NCI-H82 treated with DMSO at 0.1 percent for 48 hours (cell line): ENCODE measurements at regions not wholly inside any gene's neighbourhood (a gene's known extent, or its start where the extent isn't known, plus 50 kb on each side); places are given as distances from the start of the nearest gene placed in this dataset.

Experiments
- DNase-seq: peaks from one replicate; lab custom pipeline; 2025; ENCODE audit not compliant: unreplicated experiment; lab: John Stamatoyannopoulos, UW

- DNase-seq = no peak
Measured at GRCh38 chr1:29749024-29749945, 513.0 kb downstream of the PTPRU start.

GRCh38 chr1:29747196-29747595 lies 510.9 kb downstream of the PTPRU start:
- DNase-seq = no peak

DNA sequence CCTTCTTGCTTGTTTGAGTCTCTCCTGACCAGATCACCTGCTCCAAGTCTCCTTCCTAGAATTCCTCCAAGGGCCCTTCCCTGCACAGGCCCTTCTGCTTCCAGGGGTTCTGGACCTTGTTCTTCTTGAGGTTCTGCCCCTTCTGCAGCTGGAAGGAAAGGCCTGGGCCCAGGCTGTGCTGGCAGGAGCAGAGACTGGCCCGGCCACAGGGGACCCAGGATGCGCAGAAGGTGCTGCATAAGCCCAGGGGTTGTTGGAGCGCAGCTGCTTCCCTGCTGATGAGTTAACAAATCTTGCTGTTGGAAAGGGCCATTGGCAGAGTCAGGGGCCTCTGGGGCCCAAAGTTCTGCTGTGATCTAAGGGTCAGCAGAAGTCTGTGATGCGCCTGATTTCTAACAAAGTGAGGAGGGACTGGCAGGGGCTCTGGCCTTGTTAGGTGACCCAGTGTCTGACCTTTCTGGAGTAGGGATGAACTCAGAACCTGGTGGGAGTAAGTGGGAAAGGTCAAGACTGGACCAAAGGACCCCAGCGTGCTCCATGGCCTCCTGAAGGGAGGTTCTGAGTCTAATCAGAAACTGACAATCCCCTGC lies 509.8 kb downstream of the PTPRU start:
- DNase-seq = no peak

GRCh38 chr1:29744684-29745490 lies 508.6 kb downstream of the PTPRU start:
- no peak for DNase-seq

DNA sequence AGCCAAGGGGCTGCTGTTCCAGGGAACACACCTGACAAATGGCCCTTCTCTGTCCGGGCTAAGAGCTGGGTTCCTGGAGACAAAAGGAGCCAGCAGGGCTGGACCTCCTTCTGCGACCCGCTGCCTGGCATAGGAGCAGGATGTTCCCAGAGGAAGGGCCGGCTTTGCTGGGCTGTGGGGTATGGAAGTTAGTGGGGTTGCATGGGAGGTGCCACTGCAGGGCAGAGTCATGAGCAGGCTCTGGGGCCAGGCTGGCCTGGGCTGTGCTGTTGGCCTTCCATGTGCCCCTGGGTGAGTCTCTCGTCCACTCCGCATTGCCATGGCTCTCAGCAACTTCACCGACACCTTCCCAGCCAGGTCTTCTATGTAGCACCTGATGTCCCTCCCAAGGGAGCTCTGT lies 507.6 kb downstream of the PTPRU start:
- DNase-seq = no peak

DNA sequence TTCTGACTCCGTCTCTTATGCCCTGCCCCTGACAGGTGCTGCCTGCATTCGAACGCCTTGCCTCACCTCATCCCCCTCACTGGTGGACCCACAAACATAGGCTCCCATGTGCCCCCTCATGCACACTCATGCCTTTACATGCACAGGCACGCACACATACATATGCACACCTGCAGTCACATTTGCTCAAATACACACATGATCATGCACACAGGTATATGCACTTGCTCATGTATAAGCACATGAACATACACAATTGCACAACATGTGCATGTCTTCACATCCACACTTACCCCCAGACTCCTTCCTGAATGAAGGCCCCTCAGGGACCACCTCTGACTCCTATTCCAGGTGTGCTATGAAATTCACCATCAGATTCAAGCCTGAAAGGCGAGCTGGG lies 506.9 kb downstream of the PTPRU start:
- DNase-seq = no peak

GRCh38 chr1:29739176-29739575 lies 502.9 kb downstream of the PTPRU start:
- DNase-seq = no peak

DNA sequence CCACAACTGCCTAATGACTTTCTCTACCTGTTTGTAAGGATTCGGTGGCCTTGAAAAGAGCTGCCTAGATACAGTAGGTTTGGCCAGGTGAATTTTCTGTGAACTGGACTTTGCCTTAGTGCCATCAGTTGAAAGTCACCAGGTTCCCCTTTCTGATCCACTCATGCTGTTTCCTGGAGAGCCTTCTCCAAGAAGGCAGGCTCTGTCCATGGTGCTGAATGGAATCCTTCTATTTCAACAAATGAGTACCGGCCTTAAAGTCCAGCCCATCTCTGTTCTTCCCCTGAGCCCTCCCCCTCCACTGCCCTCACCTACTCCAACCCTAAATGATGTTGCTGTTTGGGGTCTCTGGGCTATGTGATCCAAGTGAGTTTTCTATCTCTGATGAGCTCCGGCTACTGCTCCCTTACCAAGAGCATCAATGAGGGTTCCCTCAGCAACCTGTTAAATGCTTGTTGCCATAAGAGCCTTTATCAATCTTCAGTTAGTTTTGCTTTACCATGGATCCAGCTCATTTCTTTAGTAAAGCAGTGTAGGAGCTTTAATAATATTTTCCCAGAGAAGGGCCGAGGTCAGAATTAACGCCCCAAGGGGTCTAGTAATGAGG lies 500.4 kb downstream of the PTPRU start:
- DNase-seq = no peak

DNA sequence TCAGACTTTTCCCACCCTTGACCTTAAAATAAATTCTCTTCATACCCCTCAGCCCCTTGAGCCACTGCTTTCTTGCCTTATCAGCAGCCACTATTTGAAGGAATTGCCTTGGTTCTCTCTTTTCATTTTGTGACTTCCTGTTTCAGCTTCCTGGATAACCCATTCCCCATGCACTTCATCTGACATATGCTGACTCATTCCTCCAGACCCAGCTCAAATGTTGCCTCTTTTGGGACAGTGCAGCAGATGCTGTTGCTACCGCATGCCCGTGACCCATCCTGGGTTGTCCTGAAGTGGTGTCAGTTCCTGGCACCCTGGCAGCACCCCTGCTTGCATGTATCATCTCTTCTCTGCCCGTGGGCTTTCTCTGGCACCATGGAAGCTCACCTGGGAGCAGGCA lies 496.1 kb downstream of the PTPRU start:
- no peak for DNase-seq

DNA sequence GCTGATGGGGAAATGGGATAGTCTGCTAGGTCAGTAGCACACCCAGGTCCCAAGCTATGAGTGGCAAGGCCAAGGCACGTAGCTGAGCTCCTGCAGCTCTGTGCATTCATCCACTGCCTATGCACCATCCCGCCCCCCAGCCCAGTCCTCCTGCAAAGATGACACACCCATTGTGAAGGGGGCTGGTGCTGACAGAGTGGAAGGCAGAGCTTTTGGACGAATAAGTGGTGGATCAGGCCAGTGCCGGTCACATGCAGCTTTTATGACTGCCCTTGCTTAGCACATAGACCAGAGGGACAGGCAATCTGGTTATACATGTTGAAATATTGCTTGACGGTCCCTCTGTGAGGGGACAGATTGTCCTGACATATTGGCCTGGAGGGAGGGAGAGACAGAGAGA lies 494.3 kb downstream of the PTPRU start:
- no peak for DNase-seq

DNA sequence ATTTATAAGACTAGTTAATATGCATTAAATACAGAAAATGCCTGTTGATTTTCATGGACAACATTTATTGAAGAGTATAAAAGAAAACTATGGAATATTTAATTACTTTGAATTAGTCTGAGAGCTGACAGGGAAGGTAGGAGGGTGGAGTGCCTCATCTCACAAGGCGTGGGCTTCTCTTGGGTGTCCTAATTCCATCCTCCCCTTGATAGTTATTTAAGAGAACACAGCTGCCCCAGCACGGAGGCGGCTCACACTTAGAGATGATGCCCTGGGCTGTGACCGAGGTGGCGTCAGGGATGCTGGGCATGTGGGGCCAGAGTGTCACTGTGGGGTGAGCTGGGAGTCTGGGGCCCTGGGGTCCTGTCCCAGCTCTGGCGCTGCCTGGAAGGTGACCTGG lies 493.0 kb downstream of the PTPRU start:
- no peak for DNase-seq

- DNase-seq = no peak
Measured at GRCh38 chr1:29728703-29729102, 492.4 kb downstream of the PTPRU start.

GRCh38 chr1:29725262-29725661 lies 488.9 kb downstream of the PTPRU start:
- DNase-seq = no peak

DNA sequence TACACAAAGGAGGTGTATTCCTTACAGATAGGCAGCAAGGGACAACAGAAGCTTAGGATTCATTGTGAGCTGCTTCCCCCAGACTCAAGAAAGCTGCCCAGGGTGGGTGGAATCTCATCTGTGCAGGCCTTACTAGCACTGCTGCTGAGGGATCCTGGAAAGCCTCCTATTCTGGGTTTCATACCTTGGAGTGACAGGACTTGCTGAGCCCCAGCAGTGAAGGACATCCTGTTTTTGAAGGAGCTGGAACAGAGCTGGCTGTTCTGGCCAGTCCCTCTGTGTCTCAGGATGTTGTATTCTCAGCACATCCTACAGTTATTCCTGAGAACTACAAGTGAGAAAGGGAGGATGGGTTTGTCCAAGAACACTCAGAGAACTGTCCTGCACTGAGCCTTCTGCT lies 486.3 kb downstream of the PTPRU start:
- no peak for DNase-seq

GRCh38 chr1:29719253-29719652 lies 482.9 kb downstream of the PTPRU start:
- no peak for DNase-seq

- DNase-seq = no peak
Measured at GRCh38 chr1:29718791-29719190, 482.5 kb downstream of the PTPRU start.

- no peak for DNase-seq
Measured at GRCh38 chr1:29716306-29716705, 480.0 kb downstream of the PTPRU start.

GRCh38 chr1:29713857-29714256 lies 477.5 kb downstream of the PTPRU start:
- DNase-seq = no peak

DNA sequence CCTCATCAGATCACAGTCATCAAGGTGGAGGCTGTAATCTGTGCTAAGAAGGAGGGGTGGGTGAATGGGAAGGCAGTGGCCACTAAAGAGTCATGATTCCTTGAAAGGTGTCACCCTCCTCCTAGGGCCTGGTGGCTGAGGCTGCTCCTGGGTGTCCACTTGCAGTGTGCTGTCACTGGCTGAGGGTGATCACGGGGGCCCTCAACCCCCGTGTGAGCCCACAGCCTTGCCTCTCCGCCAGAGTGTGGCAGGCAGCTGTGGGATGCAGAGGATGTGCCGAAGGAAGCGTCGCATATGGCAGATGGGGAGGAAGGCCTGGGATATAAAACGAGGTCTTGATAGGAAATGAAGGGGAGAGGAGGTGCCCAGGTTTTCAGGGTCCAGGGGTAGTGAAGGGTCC lies 476.5 kb downstream of the PTPRU start:
- no peak for DNase-seq

DNA sequence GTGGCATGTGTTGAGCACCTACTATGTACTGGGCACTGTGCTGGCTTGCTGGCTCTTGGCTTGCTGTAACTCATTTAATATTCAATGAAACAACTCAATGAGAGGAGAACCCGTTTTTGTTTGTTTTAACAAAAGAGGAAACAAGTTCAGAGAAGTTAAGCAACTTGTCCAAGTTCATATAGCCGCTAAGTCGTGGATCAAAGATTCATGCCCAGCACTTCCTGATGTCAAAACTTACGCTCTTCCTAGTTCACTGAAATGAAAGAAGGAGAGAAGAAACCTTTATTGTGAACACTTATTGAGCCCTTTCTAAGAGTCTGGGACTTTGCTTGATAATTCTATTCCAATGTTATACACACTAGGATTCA lies 475.9 kb downstream of the PTPRU start:
- DNase-seq = no peak

DNA sequence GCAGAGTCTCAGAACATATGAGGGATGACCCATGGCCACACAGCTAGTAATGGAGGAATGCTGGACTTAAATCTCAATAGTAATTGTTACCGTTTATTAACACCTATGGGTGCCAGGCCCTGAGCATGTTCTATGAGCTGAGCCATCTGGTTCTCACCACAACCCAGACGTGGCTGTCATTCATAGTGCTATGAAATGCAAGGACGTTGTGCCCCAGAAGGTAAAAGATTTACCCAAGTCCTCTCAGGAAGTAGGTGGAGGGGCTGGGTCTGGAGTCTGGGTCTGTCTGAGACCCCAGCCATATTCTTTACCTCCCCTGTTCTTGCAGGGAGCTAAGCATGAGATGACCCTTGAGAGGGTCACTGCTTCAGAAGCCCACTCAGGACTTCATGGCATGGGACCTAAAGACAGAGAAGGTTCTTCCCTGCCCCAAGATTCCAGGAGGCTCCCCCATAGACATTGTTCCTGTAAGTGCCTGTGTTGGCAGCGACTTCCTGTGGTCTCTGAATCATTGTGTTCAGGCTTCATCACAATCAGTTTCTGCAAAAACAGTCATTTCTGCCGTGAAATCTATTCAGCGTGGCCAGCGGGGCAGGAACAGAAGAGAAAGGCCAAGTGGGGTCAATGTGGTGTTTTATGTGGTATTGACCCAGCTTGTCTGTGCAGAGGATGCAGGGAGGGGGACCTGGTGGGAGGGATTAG lies 475.4 kb downstream of the PTPRU start:
- no peak for DNase-seq
